GM12873 (cell line): ENCODE measurements at regions not wholly inside any gene's neighbourhood (a gene's known extent, or its start where the extent isn't known, plus 50 kb on each side); places are given as distances from the start of the nearest gene placed in this dataset.

Experiments
- CTCF ChIP-seq: IDR thresholded peaks from 2 replicates; pipeline ENCODE4 v1.5.1; 2012; ENCODE audit warnings: low read depth, mild to moderate bottlenecking, moderate library complexity, low read length, control low read depth; ENCODE audit not compliant: insufficient read depth; ENCODE audit errors: missing control alignments

- peak; percentile 12 for TF ChIP-seq CTCF
These were observed 332.0 kb downstream of the ZNF248 start for GRCh38 chr10:37525410-37525809.

- TF ChIP-seq CTCF = no peak
These were observed 336.9 kb downstream of the ZNF248 start for GRCh38 chr10:37520488-37520887.

GRCh38 chr10:37496061-37496460, 361.3 kb downstream of the ZNF248 start:
- TF ChIP-seq CTCF = no peak

- TF ChIP-seq CTCF = peak; percentile 22
These were observed 362.0 kb downstream of the ZNF248 start for GRCh38 chr10:37495415-37495814.

GRCh38 chr10:37490266-37490665, 364.9 kb downstream of the ANKRD30A start:
- no peak for TF ChIP-seq CTCF

- TF ChIP-seq CTCF = no peak
These were observed 364.2 kb downstream of the ANKRD30A start for GRCh38 chr10:37489658-37490003.

- no peak for TF ChIP-seq CTCF
These were observed 363.6 kb downstream of the ANKRD30A start for GRCh38 chr10:37488792-37489657.
